HCEC 1CT (cell line): ENCODE measurements at regions not wholly inside any gene's neighbourhood (a gene's known extent, or its start where the extent isn't known, plus 50 kb on each side); places are given as distances from the start of the nearest gene placed in this dataset.
A peak's percentile ranks its signal among the peaks of the same experiment; 100 is the strongest.
"Not testable (repeated sequence)": the region's sequence is repeated elsewhere in the genome, so short reads cannot be mapped to it uniquely, and the experiment has no call there.

Source experiments
- DNase-seq: peaks from one replicate; pipeline ENCODE4 v3.0.0-alpha.2; 2017

DNA sequence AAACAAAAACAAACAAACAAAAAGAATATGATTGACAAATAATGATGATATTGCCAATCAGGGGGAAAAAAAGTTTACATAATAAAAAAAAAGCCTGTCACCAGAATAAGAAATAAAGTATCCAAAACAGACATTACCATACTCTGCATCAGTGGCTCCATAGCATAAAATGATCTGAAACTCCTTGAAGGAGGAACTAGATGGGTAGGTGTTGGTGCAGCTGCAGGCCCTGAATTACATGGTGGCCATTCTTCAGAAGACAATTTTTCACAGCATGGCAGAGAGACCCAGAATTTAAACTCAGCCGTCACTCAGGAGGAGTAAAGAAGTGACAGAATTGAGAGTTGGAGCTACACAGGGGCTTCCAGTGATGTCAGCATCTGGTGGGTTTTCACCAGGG lies 60.2 kb downstream of the GLUL start:
- no peak for DNase-seq

DNA sequence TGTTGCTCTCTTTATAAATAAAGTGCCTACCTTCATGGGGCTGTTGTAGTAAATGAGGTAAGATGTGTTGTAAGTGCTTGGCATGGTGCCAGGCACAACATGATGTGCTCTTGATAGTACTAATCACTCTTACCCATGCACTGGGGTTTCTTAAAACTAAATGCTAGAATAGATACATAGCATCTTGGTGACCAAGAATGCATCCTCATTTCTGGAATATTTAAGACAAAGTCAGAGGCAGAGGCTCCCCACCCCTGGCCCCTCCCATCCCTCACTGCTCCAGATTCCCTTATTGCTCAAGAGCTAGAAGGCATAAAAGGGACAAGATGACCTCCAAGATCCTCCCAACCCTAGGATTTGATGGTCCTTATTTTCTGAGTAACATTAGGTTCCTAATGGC lies 61.3 kb downstream of the GLUL start:
- no peak for DNase-seq

DNA sequence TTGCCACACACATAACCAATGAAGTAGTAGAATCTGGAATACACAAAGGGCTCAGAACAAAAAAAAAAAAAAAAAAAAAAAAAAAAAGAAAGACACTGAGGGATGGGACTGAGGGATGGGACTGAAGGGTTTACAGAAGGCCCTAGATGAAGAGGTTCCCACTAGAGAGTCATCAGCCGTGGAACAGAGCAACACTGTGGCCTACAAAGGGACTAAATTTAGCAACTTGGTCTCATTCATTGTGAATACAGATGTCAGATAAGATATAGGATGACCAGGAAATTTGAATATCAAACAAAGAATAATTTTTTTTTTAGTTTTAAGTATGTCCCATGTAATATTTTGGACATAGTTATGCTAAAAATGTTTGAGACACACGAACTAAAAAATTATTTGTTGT lies 62.1 kb downstream of the GLUL start:
- no peak for DNase-seq

DNA sequence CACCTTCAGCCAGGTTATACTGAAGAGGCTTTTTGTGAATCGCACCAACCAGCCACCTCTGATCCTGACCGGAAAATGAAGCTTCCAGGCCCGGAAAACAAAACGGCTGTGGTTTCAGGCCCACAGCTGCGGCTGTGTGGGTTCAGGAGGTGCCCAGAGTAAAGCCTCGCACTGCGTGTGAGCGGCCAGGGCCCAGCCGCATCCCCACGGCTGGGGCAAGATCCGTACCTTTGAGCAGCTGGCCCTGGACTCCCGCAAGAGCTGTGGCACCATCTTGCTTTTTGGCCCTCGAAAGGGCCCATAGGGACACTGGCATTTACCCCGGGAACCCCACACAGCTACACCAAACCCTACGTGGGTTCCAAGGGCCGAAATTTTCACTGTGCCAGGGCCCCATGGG lies 63.0 kb downstream of the GLUL start:
- DNase-seq, result no peak

DNA sequence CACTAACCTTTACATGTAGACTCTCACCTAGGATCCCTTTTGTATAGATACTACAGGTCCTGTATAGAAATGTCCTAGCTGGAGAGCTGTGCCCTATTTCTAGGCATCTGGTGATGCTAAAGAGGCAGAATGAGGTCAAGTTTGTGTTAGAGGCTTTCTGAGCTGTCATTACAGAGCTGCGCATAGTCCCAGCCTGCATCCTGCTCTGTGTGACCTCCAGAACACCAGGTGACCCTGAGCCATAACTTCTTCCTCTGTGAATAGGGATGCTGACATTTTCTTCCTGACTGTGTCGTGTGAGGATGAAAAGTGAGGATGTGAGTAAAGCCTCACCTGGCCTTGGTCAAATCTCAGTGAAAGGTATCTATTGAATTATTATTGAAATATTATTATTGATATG lies 66.3 kb downstream of the GLUL start:
- DNase-seq, result no peak

DNA sequence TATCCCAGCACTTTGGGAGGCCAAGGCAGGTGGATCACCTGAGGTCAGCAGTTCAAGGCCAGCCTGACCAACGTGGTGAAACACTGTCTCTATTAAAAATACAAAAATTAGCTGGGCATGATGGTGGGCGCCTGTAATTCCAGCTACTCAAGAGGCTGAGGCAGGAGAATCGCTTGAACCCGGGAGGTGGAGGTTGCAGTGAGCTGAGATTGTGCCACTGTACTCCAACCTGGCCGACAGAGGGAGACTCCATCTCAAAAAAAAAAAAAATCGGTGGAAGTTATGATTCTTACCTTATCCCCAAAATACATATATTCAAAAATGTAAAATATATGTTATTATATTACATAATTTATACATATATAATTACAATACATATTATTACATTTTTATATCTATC lies 70.1 kb downstream of the GLUL start:
- not testable (repeated sequence) for DNase-seq

DNA sequence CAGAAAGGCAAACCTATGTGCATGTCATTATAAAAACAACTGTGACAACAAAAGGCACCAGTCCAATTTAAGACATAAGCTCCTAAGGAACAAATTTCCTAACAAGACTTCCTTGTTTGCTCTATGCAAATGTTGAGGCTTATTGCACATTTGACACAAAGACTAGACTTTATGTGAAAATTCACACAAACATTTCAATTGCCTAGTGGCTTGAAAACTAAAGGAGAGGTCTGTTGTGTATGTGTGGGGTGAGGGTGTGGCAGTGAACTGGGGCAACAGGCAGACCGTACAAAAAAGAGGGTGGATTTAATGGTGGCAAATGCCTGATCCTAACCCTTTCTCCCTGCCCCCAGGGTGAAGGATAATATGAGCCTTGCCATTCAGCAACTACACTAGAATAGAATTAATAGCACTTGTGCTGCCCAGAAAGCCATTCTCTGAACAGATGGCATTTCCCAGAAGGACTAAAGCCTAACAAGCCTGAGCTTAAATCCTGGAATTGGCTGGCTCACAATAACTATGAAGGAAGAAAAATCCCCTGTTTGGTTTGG lies 73.9 kb downstream of the GLUL start:
- DNase-seq, result no peak

DNA sequence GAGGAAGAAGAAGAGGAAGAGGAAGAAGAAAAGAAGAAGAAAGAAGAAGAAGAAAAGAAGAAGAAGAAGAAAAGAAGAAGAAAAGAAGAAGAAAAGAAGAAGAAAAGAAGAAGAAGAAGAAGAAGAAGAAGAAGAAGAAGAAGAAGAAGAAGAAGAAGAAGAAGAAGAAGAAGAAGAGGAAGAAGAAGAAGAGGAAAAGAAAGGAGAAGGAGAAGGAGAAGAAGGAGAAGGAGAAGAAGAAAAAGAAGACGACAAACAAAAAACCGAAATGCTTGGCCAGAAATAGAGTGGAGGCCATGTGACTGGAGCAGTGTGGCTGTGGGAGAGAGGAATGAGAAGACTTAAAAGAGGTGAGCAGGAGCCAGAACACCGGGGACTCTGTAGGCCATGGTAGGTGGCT lies 75.1 kb downstream of the GLUL start:
- not testable (repeated sequence) for DNase-seq

DNA sequence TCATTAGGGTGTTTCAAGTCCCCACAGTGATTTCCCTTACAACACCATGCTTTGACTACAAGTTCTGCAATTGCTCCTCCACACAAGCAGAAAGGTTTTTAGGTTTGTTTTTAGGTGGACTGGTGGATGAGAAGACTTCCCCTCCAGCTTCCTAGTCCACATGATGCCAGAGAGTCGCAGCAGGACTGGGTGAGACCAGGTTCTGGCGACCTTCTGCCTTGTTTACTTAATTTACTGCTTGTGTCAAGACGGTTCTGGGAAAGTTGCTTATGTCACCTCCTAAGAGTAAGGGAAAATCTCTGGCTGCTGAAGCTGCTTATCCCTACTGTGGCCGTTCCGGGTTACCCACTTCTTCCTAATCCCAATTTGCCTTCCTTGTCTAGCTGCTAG lies 76.4 kb downstream of the GLUL start:
- DNase-seq, result no peak

DNA sequence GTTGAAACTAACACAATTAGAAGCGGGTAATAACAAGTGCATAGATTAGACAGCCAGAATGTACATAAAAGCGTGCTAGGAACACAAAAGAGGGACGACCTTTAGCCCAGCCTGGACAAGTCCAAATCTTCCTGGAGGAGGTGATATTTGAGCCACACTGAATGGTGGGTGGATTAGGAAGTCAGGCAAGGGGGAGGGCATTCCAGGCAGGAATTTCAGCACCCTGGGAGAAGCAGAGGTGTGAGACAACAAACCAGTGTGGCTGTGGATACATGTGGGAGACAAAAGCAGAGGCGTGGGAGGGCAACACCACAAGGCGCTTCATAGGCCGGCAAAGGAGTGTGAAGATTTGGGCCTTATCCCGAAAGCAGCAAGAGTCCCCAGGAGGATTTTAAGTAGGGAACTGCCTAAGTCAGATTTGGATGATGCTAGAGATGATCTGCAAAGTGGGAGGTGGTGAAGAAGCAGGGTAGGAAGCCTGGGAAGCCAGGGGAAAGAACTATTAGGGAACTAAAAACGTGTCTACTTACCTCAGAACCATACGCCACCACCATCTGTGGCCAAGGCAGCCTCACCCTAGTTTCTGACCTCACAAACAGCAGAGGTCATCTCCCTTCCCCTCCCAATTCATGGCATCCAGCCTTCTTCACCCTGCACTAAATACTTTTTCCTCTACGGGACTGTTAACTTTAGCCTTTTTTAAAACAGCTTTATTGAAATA lies 81.8 kb downstream of the GLUL start:
- no peak for DNase-seq

DNA sequence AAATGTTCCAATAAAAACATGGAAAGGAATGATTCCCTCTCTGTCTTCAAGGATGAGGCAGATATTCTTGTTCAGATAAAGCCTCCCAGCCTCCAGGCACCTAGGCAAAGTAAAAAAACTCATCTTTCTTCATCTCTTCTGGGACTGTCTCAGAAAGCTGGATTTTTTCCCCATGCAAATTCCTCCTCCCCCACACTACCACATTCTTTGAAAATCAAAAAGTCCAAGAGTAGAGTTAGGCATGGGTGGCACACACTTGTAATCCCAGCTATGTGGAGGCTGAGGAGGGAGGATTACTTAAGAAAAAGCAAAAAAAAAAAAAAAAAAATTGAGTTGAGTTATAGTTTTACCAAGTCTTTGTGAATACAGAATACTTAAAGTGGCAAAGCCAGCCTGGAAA lies 82.8 kb downstream of the GLUL start:
- DNase-seq, result no peak

DNA sequence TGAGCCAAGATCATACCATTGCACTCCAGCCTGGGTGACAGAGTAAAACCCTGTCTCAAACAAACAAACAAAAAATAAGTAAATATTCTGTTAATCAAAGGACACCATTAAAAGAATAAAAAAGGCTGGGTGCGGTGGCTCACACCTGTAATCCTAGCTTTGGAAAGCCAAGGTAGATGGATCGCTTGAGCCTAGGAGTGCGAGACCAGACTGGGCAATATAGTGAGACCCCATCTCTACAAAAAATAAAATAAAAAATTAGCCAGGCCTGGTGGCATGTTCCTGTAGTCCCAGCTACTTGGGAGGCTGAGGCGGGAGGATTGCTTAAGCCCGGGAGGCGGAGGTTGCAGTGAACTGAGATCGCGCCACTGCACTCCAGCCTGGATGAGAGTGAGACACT lies 84.1 kb downstream of the GLUL start:
- not testable (repeated sequence) for DNase-seq

DNA sequence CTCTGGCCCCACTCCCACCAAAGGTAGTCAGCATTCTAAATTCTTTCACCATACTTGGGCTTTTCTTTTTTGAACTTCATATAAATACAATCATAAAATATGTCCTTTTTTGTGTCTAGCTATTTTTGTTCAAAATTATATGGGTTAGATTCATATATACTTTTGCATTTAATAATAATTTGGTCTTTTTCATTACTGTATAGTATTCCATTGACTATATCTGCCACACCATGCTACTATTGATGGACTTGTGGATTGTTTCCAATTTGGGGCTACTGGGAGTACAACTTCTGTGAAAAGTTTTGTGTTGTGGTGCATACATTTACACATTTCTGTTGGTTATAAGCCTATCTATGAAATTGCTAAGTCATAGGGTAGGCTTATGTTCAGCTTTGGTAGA lies 85.7 kb downstream of the GLUL start:
- no peak for DNase-seq

DNA sequence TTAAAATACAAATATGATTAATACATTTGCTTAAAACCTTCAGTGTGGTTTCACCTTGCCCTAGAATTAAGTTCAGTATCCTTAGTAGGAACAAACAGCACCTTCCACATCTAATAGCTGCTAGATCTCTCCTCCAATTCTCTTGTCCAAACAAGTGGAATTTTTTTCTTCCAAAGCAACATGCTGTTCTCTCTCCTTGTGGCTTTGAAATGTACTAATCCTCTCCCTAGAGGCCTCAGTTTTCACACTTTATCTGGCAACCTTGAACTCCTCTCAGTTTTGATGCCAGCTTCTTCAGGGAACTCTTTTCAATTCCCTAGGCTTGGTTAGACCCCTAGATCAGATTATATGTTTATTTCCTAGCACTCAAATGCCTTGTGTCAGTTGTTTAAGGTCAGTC lies 87.0 kb downstream of the GLUL start:
- no peak for DNase-seq

DNA sequence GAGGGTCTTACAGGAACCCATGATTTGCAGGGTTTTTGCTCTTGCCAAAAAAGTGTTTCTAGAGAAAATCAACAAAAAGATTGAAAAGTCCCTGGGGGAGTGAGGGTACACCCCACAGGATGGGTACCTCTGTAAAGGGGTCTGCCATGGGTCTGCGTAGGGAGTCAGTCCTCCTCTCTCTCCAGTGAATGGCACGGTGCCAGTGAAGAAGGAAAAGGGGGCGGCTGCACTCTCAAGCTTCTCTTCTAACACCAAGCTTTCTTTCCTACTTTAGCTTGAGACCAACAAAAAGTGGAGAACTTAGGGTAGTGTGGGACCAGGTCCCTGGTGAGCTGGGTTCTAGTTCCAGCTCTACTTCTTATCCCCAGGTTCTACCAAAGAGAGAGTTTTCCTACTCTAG lies 87.4 kb downstream of the GLUL start:
- no peak for DNase-seq

DNA sequence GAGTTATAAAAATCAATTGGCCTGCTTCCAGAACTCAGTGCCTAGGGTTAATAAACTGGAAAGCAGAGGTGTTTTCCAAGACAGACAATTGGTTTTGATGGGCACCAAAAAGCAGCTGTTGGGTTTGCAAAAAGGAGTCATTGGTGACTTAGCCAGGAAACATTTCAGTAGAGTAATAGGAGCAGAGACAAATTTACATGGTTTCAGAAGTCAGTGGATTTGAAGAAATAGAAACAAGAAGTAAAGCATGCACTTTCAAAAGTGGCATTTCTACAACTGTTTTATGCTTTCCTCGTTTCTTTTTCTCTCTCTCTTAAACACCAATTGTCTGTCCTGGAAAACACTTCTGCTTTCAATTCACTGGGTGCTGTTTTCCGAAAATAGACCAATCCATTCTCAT lies 87.8 kb downstream of the GLUL start:
- no peak for DNase-seq

DNA sequence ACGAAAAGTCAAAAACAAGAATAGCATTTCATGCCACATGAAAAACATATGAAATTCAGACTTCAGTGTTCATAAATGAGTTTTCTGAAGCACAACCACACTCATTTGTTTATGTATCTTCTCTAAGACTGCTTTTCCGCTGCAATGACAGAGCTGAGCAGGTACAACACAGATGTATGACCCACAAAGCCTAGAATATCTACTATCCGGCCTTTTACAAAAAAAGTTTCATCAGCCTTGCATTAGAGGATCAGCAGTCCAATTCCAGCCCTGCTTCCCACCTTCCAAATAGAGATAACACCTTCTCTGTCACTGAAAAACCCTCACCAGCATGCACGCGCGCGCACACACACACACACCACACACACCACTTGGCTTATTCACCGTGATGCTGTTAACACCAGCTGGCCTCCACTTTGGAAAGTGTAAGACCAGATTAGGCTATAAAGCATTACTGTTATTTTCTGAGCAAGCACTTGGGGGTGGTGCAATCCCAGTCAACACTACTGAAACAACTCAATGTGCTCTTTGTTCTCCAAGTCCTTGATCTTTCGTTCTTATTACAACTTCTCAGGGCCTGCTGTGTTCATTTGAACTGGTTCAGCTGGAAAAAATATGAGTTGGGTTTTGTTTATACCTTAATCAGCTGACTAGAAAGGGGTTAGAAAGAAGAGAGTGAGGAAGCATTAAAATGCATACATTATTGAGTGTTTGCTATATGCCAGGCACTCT lies 90.0 kb downstream of the GLUL start:
- peak; percentile 50 for DNase-seq

DNA sequence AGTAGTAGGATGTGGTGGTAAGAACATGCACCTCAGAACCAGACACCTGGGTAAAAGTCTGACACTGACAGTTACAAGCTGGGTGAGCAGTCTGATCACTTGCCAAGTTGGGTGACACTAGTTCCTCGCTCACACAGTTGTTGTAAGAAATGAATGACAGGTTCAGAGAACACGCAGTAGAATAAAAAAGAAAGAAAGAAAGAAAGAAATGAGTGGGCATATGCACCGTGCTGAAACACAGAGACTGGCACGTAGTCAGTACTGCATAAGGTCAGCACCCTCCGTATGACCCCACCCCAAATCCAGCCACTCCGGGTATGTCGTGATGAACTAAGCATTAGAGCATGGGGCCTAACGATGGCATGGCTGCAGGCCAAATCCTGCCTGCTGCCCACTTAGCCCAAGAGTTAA lies 90.6 kb downstream of the GLUL start:
- DNase-seq, result no peak

DNA sequence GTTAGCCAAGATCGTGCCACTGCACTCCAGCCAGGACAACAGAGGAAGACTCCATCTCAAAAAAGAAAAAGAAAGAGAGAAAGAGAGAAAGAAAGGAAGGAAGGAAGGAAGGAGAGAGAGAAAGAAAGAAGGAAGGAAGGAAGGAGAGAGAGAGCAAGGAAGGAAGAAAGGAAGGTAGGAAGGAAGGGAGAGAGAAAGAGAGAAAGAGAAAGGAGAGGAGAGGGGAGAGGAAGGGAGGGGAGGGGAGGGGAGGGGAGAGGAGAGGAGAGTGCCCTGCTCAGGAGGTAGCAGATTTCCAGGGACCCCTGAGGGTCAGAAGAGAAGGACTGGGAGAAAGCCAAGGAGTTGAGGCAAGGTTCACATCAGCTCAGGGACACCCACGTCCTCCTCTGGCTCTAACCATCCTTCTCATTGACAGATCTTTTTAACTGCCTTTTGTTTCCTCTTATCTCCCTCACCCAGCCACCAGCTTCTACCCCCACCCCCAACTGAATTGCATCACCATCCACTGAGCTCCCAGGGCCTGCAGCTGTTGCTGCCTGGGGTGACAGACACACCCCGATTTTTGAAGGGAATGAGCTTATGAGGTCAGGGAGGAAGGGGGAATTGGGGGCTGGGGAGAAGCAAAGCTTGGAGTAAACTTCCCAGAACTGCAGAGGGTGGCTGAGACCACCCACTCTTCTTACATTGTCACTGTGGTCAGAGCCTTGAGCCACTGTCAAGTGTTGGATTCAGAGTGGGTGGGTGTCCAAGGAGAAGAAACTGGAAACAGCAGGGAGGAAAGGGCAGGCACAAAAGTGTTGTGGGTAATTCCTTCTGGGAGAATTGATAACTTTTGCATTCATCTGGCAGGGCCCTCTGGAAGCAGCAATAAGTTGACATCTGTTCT lies 91.6 kb downstream of the GLUL start:
- peak; percentile 34 for DNase-seq

DNA sequence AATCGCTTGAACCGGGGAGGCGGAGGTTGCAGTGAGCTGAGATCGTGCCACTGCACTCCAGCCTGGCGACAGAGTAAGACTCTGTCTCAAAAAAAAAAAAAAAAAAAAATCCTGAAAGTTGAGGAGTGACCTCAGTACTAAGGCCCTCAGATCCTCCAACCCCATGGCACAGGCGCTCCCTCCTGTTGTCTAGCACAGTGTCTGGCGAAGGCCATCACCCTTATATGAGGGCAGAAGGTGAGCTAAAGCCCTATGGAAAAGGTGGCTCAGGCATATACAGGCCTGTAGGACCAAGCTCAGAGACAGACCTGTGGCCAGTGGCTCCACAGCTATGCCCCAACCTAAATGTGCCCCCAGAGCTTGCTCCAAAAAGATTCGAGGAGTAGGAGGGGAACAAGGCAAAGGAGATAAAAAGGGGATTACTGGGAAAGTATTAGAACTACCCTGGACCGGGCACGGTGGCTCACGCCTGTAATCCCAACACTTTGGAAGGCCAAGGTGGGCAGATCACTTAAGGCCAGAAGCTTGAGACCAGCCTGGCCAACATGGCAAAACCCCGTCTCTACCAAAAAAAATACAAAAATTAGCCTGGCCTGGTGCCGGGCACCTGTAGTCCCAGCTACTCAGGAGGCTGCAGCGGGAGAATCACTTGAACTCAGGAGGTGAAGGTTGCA lies 92.4 kb downstream of the GLUL start:
- not testable (repeated sequence) for DNase-seq

DNA sequence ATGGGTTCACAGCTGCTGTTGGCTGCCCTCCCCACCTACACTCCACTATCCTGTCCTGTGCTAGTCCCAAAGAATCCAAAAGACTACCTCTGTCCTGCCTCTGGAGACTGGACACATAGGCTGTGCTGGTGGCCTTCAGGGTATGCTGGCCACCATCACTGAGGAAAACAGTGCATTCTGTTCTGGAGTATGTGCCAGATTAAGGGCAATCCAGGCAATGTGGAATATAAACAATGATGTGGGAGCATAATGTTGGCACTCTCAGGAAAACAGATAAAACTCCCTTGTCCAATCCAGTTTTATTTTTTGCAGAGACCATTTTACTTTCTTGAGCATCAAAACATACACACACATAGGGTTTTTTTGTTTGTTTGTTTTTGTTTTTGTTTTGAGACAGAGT lies 94.3 kb downstream of the GLUL start:
- DNase-seq, result no peak

DNA sequence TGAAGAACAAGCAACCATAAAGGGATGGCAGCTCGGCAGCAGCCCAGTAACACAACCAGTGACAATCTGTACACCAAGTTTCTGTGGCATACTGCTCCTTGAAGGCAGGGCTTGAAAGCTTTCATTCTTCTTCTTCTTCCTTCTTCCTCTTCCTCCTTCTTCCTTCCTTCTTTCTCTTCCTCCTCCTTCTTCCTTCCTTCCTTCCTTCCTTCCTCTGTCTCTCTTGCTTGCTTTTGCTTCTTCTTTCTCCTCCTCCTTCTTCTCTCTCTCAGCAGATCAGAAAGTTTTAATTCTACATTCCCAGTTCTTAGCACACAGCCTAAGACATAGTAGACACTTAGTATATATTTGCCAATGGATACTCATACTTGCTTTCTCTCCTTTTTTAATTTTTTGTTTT lies 95.9 kb downstream of the GLUL start:
- no peak for DNase-seq

DNA sequence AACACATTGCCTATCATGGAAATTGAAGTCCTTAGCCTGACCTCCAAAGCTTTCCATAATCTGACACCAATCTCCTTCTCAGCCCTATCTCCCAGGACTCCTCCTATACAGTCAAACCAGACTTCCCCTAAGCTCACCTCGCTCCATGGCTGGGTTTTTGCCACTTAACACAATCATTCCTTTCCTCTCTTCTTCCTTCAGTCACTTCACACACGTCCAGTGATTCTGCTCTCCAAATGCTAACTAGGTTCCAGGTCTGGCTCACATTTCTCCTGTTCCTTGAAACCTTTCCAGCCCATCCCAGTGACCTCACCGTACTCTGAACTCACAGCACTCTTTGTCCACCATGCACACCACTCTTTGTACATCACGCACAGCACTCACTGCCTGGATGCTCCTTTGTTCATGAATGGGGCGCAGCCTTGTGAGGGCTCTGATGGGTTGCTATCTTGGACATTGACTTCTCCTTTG lies 98.4 kb downstream of the GLUL start:
- no peak for DNase-seq
